RWPE2 (cell line): ENCODE measurements at regions not wholly inside any gene's neighbourhood (a gene's known extent, or its start where the extent isn't known, plus 50 kb on each side); places are given as distances from the start of the nearest gene placed in this dataset.

ENCODE experiments used
- ATAC-seq: fragments of 200-7000 bp; cut with Tn5 transposase; 3 replicates; pipeline ENCODE4 v1.9.1; 2021; ENCODE audit warnings: low read depth
- DNase-seq: peaks from one replicate; pipeline ENCODE4 v3.0.0-alpha.2; 2020; ENCODE audit warnings: low spot score
- H3K27ac ChIP-seq: fragments of 450-650 bp; 2 replicates; pipeline ENCODE4 v1.5.1; 2017; ENCODE audit warnings: mild to moderate bottlenecking; ENCODE audit not compliant: poor library complexity, severe bottlenecking
- H3K27me3 ChIP-seq: fragments of 250-450 bp; sonication (Bioruptor Pico); 2 replicates; pipeline ENCODE4 v1.5.1; 2021; ENCODE audit warnings: mild to moderate bottlenecking, moderate library complexity; ENCODE audit not compliant: insufficient read depth, poor library complexity, severe bottlenecking
- H3K36me3 ChIP-seq: fragments of 250-450 bp; sonication (Bioruptor Pico); 2 replicates; pipeline ENCODE4 v1.5.1; 2020; ENCODE audit warnings: low read depth, mild to moderate bottlenecking, moderate library complexity
- H3K4me1 ChIP-seq: fragments of 250-450 bp; sonication (Bioruptor Pico); 2 replicates; pipeline ENCODE4 v1.5.1; 2021; ENCODE audit warnings: mild to moderate bottlenecking, moderate library complexity; ENCODE audit not compliant: insufficient read depth, poor library complexity, severe bottlenecking
- H3K4me3 ChIP-seq: fragments of 250-450 bp; sonication (Bioruptor Pico); 2 replicates; pipeline ENCODE4 v1.5.1; 2021; ENCODE audit warnings: mild to moderate bottlenecking, moderate library complexity; ENCODE audit not compliant: severe bottlenecking
- H3K9me3 ChIP-seq: fragments of 250-450 bp; sonication (Bioruptor Pico); 2 replicates; pipeline ENCODE4 v1.5.1; 2021; ENCODE audit warnings: mild to moderate bottlenecking, moderate library complexity; ENCODE audit not compliant: severe bottlenecking
- TF ChIP-seq, protein P1 (sequence below): fragments of 450-650 bp; IDR thresholded peaks from one replicate; pipeline ENCODE4 v1.5.1; 2017; ENCODE audit warnings: mild to moderate bottlenecking, moderate library complexity; ENCODE audit not compliant: poor library complexity, severe bottlenecking

DNA sequence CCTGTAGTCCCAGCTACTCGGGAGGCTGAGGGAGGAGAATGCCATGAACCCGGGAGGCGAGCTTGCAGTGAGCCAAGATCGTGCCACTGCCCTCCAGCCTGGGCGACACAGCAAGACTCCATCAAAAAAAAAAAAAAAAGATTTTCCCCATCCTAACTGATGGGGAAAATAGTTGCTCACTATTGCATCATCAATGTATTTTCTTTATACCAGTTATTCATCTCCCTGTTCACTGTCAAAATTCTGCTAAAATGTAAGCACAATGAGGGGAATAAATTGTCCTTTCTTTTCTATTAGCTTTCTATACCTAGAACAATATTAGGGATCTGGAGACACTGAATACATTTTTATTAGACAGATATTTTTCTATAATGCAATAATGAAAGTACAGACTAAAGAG is 561.3 kb downstream of the CCER1 start:
- DNase-seq (no peak), ATAC-seq (no peak)
- no peaks in the 10 kb centered on the region for H3K4me1 ChIP-seq
- no peak overlapping the region for H3K4me3 ChIP-seq
- TF ChIP-seq, protein P1, sequence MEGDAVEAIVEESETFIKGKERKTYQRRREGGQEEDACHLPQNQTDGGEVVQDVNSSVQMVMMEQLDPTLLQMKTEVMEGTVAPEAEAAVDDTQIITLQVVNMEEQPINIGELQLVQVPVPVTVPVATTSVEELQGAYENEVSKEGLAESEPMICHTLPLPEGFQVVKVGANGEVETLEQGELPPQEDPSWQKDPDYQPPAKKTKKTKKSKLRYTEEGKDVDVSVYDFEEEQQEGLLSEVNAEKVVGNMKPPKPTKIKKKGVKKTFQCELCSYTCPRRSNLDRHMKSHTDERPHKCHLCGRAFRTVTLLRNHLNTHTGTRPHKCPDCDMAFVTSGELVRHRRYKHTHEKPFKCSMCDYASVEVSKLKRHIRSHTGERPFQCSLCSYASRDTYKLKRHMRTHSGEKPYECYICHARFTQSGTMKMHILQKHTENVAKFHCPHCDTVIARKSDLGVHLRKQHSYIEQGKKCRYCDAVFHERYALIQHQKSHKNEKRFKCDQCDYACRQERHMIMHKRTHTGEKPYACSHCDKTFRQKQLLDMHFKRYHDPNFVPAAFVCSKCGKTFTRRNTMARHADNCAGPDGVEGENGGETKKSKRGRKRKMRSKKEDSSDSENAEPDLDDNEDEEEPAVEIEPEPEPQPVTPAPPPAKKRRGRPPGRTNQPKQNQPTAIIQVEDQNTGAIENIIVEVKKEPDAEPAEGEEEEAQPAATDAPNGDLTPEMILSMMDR, result no peak
- peaks cover 2% of the 10 kb centered on the region for H3K9me3 ChIP-seq
- H3K36me3 ChIP-seq, result no peaks in the 10 kb centered on the region
- H3K27me3 ChIP-seq, result no peaks in the 10 kb centered on the region
- no peak overlapping the region for H3K27ac ChIP-seq

DNA sequence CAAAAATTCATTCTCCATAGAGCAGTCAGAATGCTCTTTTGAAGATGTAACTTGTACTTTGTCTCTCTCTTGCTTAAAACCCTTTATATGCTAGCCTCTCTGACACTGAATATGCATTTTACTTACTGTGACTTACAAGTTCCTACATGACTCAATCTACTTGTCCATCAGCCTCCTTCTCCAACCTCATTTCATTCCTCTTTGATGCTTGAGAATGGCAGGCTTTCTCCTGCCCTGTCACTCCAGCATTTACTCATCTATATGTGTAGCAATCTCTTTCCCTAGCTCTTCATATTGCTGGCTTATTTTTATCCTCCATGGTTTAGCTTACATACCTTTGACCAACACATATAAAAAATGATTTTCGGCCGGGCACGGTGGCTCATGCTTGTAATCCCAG is 561.9 kb downstream of the CCER1 start:
- TF ChIP-seq, protein P1, result no peak
- Histone ChIP-seq H3K27me3 (no peaks in the 10 kb centered on the region), H3K4me3 (no peak overlapping the region), H3K9me3 (peaks cover 2% of the 10 kb centered on the region), H3K36me3 (no peaks in the 10 kb centered on the region), H3K27ac (no peak overlapping the region), H3K4me1 (no peaks in the 10 kb centered on the region)
- DNase-seq (no peak), ATAC-seq (no peak)

DNA sequence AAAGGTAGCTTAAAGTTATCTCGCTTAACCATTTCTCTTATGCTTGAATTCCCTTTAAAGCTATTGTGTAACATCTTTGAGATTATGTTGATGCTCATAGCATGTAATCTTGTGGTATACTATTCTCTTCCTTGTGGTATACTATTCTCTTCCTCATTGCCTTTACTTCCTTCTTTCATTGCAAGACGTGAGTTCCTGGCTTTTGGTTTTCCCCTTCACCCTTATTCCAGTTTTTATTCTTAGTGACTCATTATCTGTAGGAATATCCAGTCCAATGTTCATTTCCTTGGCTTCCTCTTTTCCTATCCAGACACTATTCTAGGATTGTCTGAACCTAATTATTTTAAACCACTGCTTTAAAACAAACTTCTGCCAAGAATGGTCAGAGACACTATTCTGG is 564.0 kb downstream of the CCER1 start:
- Histone ChIP-seq H3K4me3 (no peak overlapping the region), H3K36me3 (no peaks in the 10 kb centered on the region), H3K4me1 (no peaks in the 10 kb centered on the region), H3K27me3 (no peaks in the 10 kb centered on the region), H3K9me3 (no peaks in the 10 kb centered on the region), H3K27ac (no peak overlapping the region)
- DNase-seq (no peak), ATAC-seq (no peak)
- TF ChIP-seq, protein P1, result no peak

DNA sequence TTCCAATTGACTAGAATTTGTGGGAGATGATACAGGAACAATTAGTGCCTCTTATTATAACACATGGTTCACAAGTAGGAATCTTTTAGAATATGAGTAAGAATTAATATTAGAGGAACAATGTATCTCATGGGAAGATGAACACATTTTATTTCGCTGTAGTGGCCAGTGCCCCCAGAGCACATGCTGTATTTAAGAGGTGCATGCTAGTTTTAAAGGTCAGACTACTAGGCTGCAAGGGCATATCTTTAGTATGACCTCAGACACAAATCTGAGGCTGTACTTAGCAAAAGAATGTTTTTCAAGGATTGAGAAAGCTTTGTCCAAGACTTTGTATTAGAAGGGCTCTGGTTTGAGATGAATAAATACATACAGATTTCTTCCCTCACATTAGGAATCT is 586.9 kb downstream of the CCER1 start:
- DNase-seq (no peak), ATAC-seq (no peak)
- no peak overlapping the region for H3K27ac ChIP-seq
- TF ChIP-seq, protein P1, result no peak
- H3K9me3 ChIP-seq, result no peaks in the 10 kb centered on the region
- H3K4me1 ChIP-seq, result no peaks in the 10 kb centered on the region
- no peak overlapping the region for H3K4me3 ChIP-seq
- H3K36me3 ChIP-seq, result no peaks in the 10 kb centered on the region
- H3K27me3 ChIP-seq, result no peaks in the 10 kb centered on the region

DNA sequence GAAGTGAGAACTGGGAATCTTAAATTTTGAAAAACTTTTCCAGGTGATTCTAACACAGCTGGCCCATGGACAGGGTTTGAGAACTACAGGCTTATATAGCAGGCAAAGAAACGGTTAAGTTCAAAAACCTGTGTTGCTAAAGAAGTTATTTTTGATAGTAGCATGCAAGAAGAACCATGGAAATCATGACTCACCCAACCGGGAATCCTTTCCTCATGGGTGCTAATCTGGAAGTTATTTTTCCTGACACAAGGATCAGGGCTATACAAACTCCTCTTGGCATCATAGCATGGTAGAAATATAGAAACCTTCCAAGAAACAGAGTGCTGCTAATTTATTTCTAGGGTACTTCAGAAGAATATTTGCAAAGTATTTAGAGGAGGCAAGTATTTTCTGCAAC is 588.7 kb downstream of the CCER1 start:
- ATAC-seq (no peak), DNase-seq (no peak)
- Histone ChIP-seq H3K27me3 (no peaks in the 10 kb centered on the region), H3K27ac (no peak overlapping the region), H3K4me3 (no peak overlapping the region), H3K9me3 (no peaks in the 10 kb centered on the region), H3K36me3 (no peaks in the 10 kb centered on the region), H3K4me1 (no peaks in the 10 kb centered on the region)
- TF ChIP-seq, protein P1, result no peak
